SK-N-SH (cell line): ENCODE measurements at regions not wholly inside any gene's neighbourhood (a gene's known extent, or its start where the extent isn't known, plus 50 kb on each side); places are given as distances from the start of the nearest gene placed in this dataset.

Experiments
- CTCF ChIA-PET: fragments of 300-600, 350-600 bp; formaldehyde crosslinking; extraction: SDS; loops from one replicate; lab custom pipeline; 2021; lab: Yijun Ruan, JAX
- POLR2A ChIA-PET: fragments of 350-600 bp; sonication (Branson Sonifier 250); formaldehyde crosslinking; extraction: SDS; loops from one replicate; lab custom pipeline; 2020; ENCODE audit warnings: antibody characterized with exemption, inconsistent platforms; lab: Yijun Ruan, JAX
- DNase-seq: peaks from one replicate; pipeline ENCODE4 v3.0.0; 2012
- H2AFZ ChIP-seq: fragments of 200-600 bp; sonication (generic); 2 replicates; pipeline ENCODE4 v1.8.1; 2016; ENCODE audit warnings: antibody characterized with exemption, mild to moderate bottlenecking, low read depth
- H3F3A ChIP-seq: fragments of 200-600 bp; sonication (generic); replicated peaks from 2 replicates; pipeline ENCODE3; 2016; ENCODE audit warnings: antibody characterized with exemption, mild to moderate bottlenecking; ENCODE audit not compliant: insufficient read depth
- H3K27ac ChIP-seq, 2 experiments: fragments of 200-500 bp in 1 of 2; fragments of 200-600 bp in 1 of 2; sonication (Bioruptor generic) in 1 of 2; sonication (generic), shearing (Covaris generic) in 1 of 2; 2 replicates each; pipeline versions ENCODE4 v1.5.1 to v1.6.1; 2014 to 2016; ENCODE audit warnings: low read depth in 2 of 2, inconsistent platforms in 1 of 2, low read length in 1 of 2, mild to moderate bottlenecking in 1 of 2, mixed read lengths in 1 of 2
- H3K27me3 ChIP-seq: fragments of 200-600 bp; sonication (generic), shearing (Covaris generic); 2 replicates; pipeline ENCODE4 v1.6.1; 2016; ENCODE audit warnings: mixed run types; ENCODE audit not compliant: insufficient read depth
- H3K36me3 ChIP-seq, 2 experiments: fragments of 200-500 bp in 1 of 2; fragments of 200-600 bp in 1 of 2; sonication (Bioruptor generic) in 1 of 2; sonication (generic) in 1 of 2; replicated peaks in 1 of 2; 2 replicates each; pipeline versions ENCODE3 to v1.5.1; 2014 to 2016; ENCODE audit warnings: low read length in 1 of 2, mild to moderate bottlenecking in 1 of 2; ENCODE audit not compliant: insufficient read depth in 2 of 2, control insufficient read depth in 1 of 2
- H3K4me1 ChIP-seq, 2 experiments: fragments of 200-500 bp in 1 of 2; fragments of 200-600 bp in 1 of 2; sonication (Bioruptor generic) in 1 of 2; sonication (generic), shearing (Covaris generic) in 1 of 2; 2 replicates each; pipeline versions ENCODE4 v1.5.1 to v1.6.1; 2014 to 2016; ENCODE audit warnings: low read depth in 1 of 2, low read length in 1 of 2, mixed run types in 1 of 2; ENCODE audit not compliant: insufficient read depth in 2 of 2, control insufficient read depth in 1 of 2
- H3K4me2 ChIP-seq: fragments of 200-600 bp; sonication (generic), shearing (Covaris generic); 2 replicates; pipeline ENCODE4 v1.6.1; 2017; ENCODE audit warnings: mixed run types
- H3K4me3 ChIP-seq, 2 experiments: fragments of 200-500 bp in 1 of 2; fragments of 200-600 bp in 1 of 2; sonication (Bioruptor generic) in 1 of 2; sonication (generic), shearing (Covaris generic) in 1 of 2; 2 replicates each; pipeline versions ENCODE4 v1.5.1 to v1.8.1; 2014 to 2016; ENCODE audit warnings: low read depth in 2 of 2, inconsistent platforms in 1 of 2, low read length in 1 of 2, mild to moderate bottlenecking in 1 of 2, mixed read lengths in 1 of 2, moderate library complexity in 1 of 2
- H3K79me2 ChIP-seq: fragments of 200-600 bp; sonication (generic); 2 replicates; pipeline ENCODE4 v1.8.1; 2017; ENCODE audit warnings: mild to moderate bottlenecking; ENCODE audit not compliant: insufficient read depth
- H3K9ac ChIP-seq: fragments of 200-600 bp; sonication (generic); 2 replicates; pipeline ENCODE4 v1.6.1; 2017; ENCODE audit warnings: mixed run types
- H3K9me2 ChIP-seq: fragments of 200-600 bp; sonication (generic); 2 replicates; pipeline ENCODE4 v1.6.1; 2017; ENCODE audit warnings: mixed run types
- H3K9me3 ChIP-seq: fragments of 200-600 bp; sonication (generic); 2 replicates; pipeline ENCODE4 v1.6.1; 2017; ENCODE audit warnings: mixed run types, mild to moderate bottlenecking, moderate library complexity
- H4K20me1 ChIP-seq: fragments of 200-600 bp; sonication (generic); 2 replicates; pipeline ENCODE4 v1.6.1; 2017; ENCODE audit warnings: mild to moderate bottlenecking, mixed run types; ENCODE audit not compliant: insufficient read depth
- ELF1 ChIP-seq: IDR thresholded peaks from 2 replicates; pipeline ENCODE4 v1.4.0; 2012
- EZH2phosphoT487 ChIP-seq: fragments of 200-600 bp; sonication (generic); IDR thresholded peaks from 2 replicates; pipeline ENCODE4 v1.6.1; 2017; ENCODE audit warnings: low read depth, mixed run types, mild to moderate bottlenecking, antibody characterized with exemption, moderate library complexity, borderline replicate concordance
- FOSL2 ChIP-seq: IDR thresholded peaks from 2 replicates; pipeline ENCODE4 v1.4.0; 2012; ENCODE audit warnings: low read depth, mild to moderate bottlenecking, moderate library complexity, borderline replicate concordance
- FOXJ3 ChIP-seq: sonication (generic); formaldehyde crosslinking; IDR thresholded peaks from 2 replicates; pipeline ENCODE4 v1.5.1; 2020; ENCODE audit warnings: mild to moderate bottlenecking, missing genetic modification reagents
- FOXM1 ChIP-seq: IDR thresholded peaks from 2 replicates; pipeline ENCODE4 v1.4.0; 2012; ENCODE audit warnings: low read depth, mild to moderate bottlenecking
- GABPA ChIP-seq: IDR thresholded peaks from 2 replicates; pipeline ENCODE4 v1.4.0; 2012; ENCODE audit warnings: low read depth, mild to moderate bottlenecking
- JUND ChIP-seq: IDR thresholded peaks from 2 replicates; pipeline ENCODE4 v1.4.0; 2012
- MEF2A ChIP-seq: IDR thresholded peaks from 2 replicates; pipeline ENCODE4 v1.4.0; 2012; ENCODE audit warnings: low read depth, borderline replicate concordance
- MXI1 ChIP-seq: IDR thresholded peaks from 2 replicates; pipeline ENCODE4 v1.6.1; 2012; ENCODE audit warnings: mild to moderate bottlenecking, low read depth, low read length, improper control_type of control experiment
- NFIC ChIP-seq: IDR thresholded peaks from 2 replicates; pipeline ENCODE4 v1.4.0; 2012; ENCODE audit warnings: borderline replicate concordance
- NRF1 ChIP-seq: IDR thresholded peaks from 2 replicates; pipeline ENCODE4 v1.6.1; 2012; ENCODE audit warnings: low read depth, mild to moderate bottlenecking, low read length
- POLR2AphosphoS5 ChIP-seq: IDR thresholded peaks from 2 replicates; pipeline ENCODE4 v1.6.1; 2012; ENCODE audit warnings: low read depth, low read length
- RAD21 ChIP-seq: IDR thresholded peaks from 2 replicates; pipeline ENCODE4 v1.6.1; 2012; ENCODE audit warnings: mild to moderate bottlenecking, low read length
- RCOR1 ChIP-seq: fragments of 150-350 bp; IDR thresholded peaks from 2 replicates; pipeline ENCODE4 v1.6.1; 2017; ENCODE audit warnings: antibody characterized with exemption, low read length
- RFX5 ChIP-seq: IDR thresholded peaks from 2 replicates; pipeline ENCODE4 v1.6.1; 2012; ENCODE audit warnings: mild to moderate bottlenecking, improper control_type of control experiment, low read length
- TCF12 ChIP-seq: IDR thresholded peaks from 2 replicates; pipeline ENCODE4 v1.4.0; 2012
- TEAD4 ChIP-seq: IDR thresholded peaks from 2 replicates; pipeline ENCODE4 v1.4.0; 2012; ENCODE audit warnings: mild to moderate bottlenecking, borderline replicate concordance; ENCODE audit not compliant: insufficient read depth
- YY1 ChIP-seq: IDR thresholded peaks from 2 replicates; pipeline ENCODE4 v1.4.0; 2012; ENCODE audit warnings: low read depth, mild to moderate bottlenecking
- WGBS: methylation state at CpG from one replicate; pipeline ENCODE4 v1.1.6; 2017; ENCODE audit warnings: low lambda C conversion rate; 5-methylcytosine and 5-hydroxymethylcytosine counted together
- TF ChIP-seq, protein P1 (sequence below): fragments of 200-600 bp; sonication (generic); IDR thresholded peaks from 2 replicates; pipeline ENCODE4 v1.6.1; 2017; ENCODE audit warnings: antibody characterized with exemption, mild to moderate bottlenecking, moderate library complexity
- TF ChIP-seq, protein P2 (sequence below): fragments of 150-350 bp; IDR thresholded peaks from 2 replicates; pipeline ENCODE4 v1.6.1; 2016; ENCODE audit warnings: mild to moderate bottlenecking, low read depth, low read length
- TF ChIP-seq, protein P3 (sequence below): IDR thresholded peaks from 2 replicates; pipeline ENCODE4 v1.4.0; 2012; ENCODE audit warnings: low read depth, borderline replicate concordance
- TF ChIP-seq, protein P4 (sequence below): IDR thresholded peaks from 2 replicates; pipeline ENCODE4; 2012

DNA sequence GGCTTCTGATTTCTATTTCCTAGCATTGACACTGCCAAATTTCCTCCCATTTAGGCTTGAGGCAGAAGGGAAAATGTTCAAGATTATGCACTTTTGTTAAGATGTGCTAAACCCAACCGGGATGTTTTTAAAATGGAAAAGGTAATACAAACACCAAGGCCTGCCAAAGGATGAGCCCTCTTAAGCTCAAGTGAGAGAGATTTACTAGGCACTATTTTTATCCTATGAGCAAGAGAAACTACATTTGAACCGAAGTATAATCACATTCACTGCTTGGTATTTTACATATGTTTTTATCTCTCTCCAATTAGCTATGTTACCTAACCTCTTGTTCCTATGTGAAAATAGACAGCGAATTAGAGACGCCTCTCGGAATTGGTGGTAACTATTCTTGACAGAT, 295.8 kb downstream of the GABRB3 start:
- H3K36me3 ChIP-seq: no peaks in the 10 kb centered on the region
- no peaks in the 10 kb centered on the region for H3K9me3 ChIP-seq
- TF ChIP-seq TCF12 (no peak), NFIC (no peak), MEF2A (no peak), EZH2phosphoT487 (no peak), ELF1 (no peak), TEAD4 (no peak), RAD21 (no peak), NRF1 (no peak), RFX5 (no peak)
- TF ChIP-seq, protein P1, sequence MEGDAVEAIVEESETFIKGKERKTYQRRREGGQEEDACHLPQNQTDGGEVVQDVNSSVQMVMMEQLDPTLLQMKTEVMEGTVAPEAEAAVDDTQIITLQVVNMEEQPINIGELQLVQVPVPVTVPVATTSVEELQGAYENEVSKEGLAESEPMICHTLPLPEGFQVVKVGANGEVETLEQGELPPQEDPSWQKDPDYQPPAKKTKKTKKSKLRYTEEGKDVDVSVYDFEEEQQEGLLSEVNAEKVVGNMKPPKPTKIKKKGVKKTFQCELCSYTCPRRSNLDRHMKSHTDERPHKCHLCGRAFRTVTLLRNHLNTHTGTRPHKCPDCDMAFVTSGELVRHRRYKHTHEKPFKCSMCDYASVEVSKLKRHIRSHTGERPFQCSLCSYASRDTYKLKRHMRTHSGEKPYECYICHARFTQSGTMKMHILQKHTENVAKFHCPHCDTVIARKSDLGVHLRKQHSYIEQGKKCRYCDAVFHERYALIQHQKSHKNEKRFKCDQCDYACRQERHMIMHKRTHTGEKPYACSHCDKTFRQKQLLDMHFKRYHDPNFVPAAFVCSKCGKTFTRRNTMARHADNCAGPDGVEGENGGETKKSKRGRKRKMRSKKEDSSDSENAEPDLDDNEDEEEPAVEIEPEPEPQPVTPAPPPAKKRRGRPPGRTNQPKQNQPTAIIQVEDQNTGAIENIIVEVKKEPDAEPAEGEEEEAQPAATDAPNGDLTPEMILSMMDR: no peak
- TF ChIP-seq, protein P2, sequence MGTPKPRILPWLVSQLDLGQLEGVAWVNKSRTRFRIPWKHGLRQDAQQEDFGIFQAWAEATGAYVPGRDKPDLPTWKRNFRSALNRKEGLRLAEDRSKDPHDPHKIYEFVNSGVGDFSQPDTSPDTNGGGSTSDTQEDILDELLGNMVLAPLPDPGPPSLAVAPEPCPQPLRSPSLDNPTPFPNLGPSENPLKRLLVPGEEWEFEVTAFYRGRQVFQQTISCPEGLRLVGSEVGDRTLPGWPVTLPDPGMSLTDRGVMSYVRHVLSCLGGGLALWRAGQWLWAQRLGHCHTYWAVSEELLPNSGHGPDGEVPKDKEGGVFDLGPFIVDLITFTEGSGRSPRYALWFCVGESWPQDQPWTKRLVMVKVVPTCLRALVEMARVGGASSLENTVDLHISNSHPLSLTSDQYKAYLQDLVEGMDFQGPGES: no peak
- no peak overlapping the region for H3K4me3 ChIP-seq
- H3K27ac ChIP-seq: no peak overlapping the region
- H2AFZ ChIP-seq: no peak overlapping the region
- WGBS: 46% methylated on average over 5 of the region's 5 CpGs
- no peak overlapping the region for H3K9ac ChIP-seq
- no peaks in the 10 kb centered on the region for H3K27me3 ChIP-seq
- no peaks in the 10 kb centered on the region for H3K79me2 ChIP-seq
- no peak overlapping the region for H3K4me2 ChIP-seq
- no peaks in the 10 kb centered on the region for H3K4me1 ChIP-seq
- POLR2A ChIA-PET: no interaction called here
- no peak for DNase-seq
- H3K9me2 ChIP-seq: no peaks in the 10 kb centered on the region
- no peaks in the 10 kb centered on the region for H3F3A ChIP-seq
- CTCF ChIA-PET: interaction anchor here (0.9 kb wide), 1 partner anchor 362 kb away, joined by 4 read pairs; no protein-coding TSS in a partner anchor
- H4K20me1 ChIP-seq: no peaks in the 10 kb centered on the region

DNA sequence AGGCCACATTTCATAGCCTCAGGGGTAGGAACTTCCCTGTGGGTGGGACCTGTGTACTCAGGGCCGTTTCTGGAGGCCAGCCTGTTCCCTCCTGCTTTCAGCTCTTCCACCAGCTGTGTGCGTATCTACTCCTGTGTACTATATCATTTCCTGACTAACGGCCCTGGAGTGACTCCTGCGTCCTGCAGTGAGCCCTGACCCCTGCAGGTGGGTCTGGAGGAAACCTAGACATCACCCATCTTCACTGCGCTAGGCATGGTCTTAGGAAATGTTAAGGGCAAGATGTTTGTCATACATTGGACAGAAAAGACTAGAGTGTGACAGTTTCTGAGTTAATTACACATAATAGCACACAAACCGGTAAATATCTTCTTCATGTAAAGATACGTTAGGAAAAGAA, 297.3 kb downstream of the GABRB3 start:
- H3K4me2 ChIP-seq: no peak overlapping the region
- WGBS: 28% methylated on average over 7 of the region's 7 CpGs
- ChIA-PET POLR2A (no interaction called here), CTCF (no interaction called here)
- H3K9ac ChIP-seq: no peak overlapping the region
- H3K36me3 ChIP-seq: no peaks in the 10 kb centered on the region
- no peaks in the 10 kb centered on the region for H3K4me1 ChIP-seq
- no peak for DNase-seq
- no peaks in the 10 kb centered on the region for H4K20me1 ChIP-seq
- H3F3A ChIP-seq: no peaks in the 10 kb centered on the region
- no peak overlapping the region for H3K27ac ChIP-seq
- H3K27me3 ChIP-seq: no peaks in the 10 kb centered on the region
- H3K9me3 ChIP-seq: no peaks in the 10 kb centered on the region
- no peak overlapping the region for H2AFZ ChIP-seq
- TF ChIP-seq JUND (no peak), MXI1 (no peak), FOXM1 (no peak), RCOR1 (no peak), FOSL2 (no peak), RAD21 (no peak), NRF1 (no peak), RFX5 (no peak), YY1 (no peak), FOXJ3 (CRISPR knock-in tag) (no peak), POLR2AphosphoS5 (no peak), NFIC (no peak), GABPA (no peak)
- TF ChIP-seq, protein P3, sequence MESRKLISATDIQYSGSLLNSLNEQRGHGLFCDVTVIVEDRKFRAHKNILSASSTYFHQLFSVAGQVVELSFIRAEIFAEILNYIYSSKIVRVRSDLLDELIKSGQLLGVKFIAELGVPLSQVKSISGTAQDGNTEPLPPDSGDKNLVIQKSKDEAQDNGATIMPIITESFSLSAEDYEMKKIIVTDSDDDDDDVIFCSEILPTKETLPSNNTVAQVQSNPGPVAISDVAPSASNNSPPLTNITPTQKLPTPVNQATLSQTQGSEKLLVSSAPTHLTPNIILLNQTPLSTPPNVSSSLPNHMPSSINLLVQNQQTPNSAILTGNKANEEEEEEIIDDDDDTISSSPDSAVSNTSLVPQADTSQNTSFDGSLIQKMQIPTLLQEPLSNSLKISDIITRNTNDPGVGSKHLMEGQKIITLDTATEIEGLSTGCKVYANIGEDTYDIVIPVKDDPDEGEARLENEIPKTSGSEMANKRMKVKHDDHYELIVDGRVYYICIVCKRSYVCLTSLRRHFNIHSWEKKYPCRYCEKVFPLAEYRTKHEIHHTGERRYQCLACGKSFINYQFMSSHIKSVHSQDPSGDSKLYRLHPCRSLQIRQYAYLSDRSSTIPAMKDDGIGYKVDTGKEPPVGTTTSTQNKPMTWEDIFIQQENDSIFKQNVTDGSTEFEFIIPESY: no peak
- TF ChIP-seq, protein P4, sequence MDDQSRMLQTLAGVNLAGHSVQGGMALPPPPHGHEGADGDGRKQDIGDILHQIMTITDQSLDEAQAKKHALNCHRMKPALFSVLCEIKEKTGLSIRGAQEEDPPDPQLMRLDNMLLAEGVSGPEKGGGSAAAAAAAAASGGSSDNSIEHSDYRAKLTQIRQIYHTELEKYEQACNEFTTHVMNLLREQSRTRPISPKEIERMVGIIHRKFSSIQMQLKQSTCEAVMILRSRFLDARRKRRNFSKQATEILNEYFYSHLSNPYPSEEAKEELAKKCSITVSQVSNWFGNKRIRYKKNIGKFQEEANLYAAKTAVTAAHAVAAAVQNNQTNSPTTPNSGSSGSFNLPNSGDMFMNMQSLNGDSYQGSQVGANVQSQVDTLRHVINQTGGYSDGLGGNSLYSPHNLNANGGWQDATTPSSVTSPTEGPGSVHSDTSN: no peak
- no peaks in the 10 kb centered on the region for H3K79me2 ChIP-seq
- no peaks in the 10 kb centered on the region for H3K9me2 ChIP-seq
- H3K4me3 ChIP-seq: no peak overlapping the region
